ENCODE measurements at regions not wholly inside any gene's neighbourhood (a gene's known extent, or its start where the extent isn't known, plus 50 kb on each side); places are given as distances from the start of the nearest gene placed in this dataset.
A peak's percentile ranks its signal among the peaks of the same experiment; 100 is the strongest.

DNA sequence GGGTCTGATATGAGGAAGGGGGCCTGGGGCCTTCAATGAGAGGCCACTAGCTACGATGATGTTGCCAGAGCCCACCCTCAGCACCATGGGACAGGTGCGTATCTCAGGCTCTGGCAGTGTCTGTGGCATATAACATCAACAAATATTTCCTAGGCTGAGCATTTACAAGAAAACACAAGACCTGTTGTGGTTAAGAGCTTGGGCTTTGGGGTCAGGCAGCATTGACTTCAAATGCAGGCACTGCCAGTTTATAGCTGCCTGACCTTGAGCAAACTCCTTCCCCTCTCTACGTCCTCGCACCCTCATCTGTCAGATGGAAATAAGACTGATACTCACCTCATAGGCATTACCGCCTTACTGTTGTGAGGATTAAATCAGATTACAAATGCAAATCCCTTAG is 156.0 kb downstream of the KATNAL1 start:
- no peak for DNase-seq

DNA sequence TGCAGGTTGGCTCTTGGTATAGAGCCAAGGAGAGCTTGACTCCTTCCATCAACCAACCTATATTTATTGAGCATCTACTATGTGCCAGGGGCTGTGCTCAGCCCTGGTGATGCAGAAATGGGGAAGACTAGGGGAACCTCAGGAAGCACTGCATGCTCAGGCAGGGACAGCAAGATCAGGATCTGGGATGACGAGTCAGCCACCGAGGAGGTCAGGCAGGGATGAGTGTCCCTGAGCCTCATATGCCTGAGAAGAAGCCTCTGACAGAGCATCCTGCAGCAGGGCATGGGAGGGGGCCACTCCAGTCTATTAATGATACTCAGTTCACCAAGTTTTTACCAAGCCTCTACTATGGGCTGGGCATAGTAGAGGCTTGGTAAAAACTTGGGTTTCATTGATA is 158.1 kb downstream of the KATNAL1 start:
- no peak for DNase-seq

DNA sequence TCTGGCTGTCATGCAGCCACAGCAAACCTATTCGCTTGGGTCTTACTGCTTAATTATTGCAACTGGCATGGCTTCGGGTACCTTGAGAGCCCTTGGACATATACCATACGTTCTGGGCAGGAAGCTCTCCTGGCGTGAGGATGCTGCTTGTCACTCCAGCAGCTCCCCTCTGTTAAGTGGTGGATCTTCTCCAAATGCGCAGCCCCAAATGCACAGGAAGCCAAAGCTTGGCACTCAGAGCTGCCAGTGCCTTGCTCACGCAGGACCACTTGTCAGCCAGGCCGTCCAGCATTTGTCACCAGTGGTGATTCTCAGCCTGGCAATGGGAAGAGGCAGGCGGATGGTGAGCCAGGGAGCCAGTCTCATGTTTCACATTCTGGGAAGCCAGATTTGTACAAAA is 158.6 kb downstream of the KATNAL1 start:
- no peak for DNase-seq

DNA sequence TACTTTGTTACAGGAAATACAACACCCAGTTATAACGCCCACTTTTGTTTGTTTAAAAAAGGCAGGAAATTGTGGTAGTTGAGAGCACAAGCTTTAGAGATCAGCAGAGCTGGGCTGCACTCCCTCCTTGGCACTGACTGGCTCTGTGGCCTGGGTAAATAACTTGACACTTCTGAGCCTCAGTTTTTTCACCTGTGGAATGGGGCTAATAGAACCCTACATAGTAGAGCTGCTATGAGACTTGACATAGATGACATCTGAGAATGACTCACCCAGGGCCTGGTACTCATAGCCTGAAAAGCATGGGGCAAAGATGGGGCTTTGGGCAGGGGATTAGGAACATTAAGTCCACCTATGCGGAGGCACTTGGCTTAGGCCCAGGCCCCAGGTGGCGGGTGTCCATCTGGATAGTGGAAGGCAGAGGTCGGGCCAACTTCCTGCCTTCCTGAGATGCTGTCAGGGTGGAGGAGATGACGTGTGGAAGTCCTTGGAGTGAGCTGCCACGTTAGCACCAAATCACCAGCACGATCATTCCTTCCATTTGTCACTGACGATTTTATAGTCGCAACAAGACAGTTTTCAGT is 159.1 kb downstream of the KATNAL1 start:
- no peak for DNase-seq

DNA sequence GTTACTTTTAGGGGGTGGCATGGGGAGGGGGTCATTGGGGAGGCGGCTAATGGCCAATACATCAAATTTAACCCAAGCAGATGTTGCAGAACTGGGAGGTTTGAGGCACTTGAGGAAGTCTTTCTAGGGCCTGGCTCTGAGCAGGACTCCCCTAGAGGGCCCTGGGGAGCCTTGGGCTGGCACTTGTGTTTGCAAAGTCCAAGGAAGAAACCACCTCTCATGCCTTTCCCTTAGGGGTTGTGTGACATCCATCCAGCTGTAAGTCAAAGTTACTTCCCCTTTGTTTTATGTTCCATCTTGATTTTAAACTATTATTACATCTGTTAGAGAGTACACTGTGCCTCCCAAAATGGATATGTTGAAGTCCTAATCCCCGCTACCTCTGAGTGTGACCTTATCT is 159.9 kb downstream of the KATNAL1 start:
- no peak for DNase-seq

DNA sequence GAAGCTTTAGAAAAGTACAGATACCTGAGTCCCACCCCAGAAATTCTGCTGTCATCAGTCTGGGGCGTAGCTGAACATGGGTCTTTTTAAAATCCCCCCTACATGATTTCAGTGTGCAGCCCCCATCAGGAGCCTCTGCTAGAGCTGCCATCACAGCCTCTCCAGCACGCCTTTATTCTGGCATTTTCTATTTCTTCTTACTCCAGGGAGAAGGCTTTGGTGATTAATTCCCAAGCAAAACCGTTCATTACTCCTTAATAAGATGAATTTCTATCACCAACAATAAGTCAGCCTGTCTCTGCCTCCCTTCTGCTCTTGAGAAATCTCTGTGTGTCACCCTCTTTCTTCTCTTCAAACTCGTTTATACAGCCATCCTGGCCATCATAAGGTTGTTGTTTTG is 160.3 kb downstream of the KATNAL1 start:
- no peak for DNase-seq

DNA sequence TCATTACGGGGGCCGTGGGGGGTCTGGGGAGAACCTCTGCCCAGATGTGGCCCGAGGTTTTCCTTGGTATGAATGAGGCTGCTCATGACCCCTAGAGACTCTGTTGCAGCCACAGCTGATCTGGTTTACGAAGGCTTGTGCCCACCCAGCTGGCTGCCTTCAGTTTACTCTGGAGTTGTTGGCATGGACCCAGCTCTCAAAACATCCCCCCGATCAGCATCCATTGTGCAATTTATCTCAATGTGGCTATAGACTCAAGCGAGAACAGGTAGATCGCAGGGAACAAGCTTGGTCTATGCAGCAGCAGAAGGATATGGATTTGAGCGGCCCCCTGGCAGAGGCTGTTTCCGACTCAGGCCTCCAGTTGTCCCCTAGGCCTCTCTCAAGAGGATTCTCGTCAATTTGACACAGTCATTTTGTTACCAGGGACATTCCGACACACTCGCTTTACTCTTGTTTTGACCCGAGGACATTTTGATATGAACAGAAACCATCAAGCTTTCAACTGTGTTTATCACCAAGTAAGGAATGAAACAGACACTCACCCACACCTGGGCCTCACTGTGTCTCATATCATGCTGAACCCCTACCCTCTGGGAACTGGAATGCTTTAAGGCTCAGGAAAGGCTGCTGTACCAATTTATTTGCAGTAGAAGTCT is 161.5 kb downstream of the KATNAL1 start:
- DNase-seq: no peak

DNA sequence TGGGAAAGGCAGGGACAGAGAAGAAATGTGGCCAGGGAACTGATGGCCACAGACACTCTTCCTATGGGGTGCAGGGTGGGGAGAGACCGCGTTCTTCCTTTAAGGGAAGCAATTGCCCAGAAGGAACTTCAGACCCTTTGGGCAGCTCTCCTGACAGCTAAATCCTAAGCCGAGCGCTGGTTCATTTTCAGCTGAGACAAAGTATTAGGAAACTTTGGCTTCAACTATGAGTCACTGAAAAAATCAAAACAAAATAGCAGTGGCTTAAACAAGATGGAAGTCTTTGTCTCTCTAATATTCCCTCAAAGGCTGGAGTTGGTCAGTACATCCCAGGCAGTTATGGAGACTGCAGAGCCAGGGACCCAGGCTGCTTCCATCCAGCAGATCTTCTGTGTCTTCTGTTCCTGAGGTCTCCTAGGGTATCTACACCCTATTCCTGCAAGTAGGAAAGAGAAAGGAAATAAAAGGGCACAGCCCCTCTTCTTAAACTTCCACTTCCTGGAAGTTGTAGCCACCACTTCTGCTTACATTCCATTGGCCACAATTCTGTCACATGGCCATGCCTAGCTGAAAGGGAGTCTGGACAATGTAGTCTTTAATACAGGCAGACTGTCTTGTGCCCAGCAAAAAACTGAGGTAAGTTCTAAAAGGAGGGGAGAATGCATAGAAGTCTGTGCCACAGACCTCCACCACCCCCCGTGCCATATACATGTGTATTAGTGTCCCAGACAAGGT is 163.5 kb downstream of the KATNAL1 start:
- DNase-seq: no peak

DNA sequence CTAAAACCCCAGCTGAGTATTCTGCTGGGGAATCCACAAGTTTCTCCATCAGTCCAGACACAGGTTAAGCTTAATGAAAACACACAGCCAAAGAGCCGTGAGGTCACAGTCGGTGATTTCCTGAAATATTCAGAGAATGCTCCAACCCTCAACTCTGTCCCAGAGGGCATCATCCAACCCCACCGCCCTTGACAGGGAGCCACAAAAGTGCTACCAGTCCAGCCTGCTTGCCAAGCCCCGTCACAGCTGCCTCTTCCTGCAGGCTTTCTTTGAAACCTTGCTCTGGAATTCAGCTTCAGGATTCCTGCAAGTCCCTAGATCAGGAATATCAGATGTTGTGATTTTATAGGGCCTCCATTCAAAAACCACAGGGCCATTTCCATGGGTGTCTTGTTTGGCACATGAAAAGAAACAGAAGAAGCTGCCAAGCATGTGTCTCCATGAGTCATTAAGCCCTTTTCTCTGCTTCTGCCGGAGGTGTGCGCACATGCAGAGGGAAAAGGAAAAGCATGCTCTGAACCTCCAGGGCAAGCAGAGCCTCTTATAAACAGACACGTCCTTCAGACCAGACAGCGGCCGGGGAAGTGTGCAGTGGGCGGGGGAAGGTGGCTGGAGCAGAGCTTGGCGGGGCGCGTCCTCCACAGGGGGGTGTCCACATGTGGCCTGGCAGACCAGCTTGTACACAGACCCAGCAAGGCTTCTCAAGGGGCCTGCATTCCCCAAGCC is 164.7 kb downstream of the KATNAL1 start:
- peak; percentile 77 for DNase-seq

DNA sequence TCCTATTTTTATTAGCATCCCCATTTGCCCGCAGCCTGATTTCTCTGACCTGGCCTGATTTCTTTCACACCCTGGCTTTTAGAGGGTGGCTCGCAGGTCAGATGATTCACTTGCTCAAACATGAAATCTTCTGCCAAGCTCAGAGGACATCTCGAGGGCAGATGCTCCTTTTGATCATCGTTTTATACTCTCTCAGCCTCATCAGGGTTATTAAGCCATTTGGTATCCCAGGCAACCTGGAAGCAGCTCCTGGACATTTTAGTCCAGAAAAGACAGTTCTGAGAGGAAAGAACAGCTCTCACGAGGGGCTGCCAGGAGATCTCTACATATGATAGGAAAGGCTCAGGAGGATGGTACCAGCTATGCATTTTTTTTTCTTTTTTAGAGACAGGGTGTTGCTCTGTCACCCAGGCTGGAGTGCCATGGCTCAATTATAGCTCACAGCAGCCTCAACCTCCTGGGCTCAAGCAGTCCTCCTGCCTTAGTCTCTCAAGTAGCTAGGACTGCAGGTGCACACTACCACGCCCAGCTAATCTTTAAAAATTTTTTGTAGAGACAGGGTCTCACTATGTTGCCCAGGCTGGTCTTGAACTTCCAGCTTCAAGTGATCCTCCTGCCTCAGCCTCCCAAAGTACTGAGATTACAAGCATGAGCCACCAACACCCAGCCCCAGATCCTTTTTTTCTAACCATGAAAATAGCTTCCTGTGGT is 165.4 kb downstream of the KATNAL1 start:
- no peak for DNase-seq

DNA sequence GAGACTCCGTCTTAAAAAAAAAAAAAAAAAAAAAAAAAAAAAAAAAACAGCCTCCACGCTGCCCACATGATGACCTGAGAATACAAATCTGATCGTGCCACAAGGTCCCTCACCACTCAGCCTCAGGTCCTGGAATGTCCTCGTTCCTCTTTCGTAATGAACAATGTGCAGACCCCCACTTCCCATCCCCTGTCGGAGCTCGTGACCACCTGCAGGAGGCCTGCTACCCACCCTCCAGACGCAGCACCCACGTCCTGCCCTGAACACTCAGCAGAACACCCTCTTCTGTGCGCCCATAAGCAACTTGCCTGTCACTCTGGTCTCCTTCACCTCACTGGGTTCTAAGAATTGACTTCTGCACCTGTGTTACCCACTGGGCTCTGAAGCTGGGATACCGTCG is 166.4 kb downstream of the KATNAL1 start:
- DNase-seq: no peak

DNA sequence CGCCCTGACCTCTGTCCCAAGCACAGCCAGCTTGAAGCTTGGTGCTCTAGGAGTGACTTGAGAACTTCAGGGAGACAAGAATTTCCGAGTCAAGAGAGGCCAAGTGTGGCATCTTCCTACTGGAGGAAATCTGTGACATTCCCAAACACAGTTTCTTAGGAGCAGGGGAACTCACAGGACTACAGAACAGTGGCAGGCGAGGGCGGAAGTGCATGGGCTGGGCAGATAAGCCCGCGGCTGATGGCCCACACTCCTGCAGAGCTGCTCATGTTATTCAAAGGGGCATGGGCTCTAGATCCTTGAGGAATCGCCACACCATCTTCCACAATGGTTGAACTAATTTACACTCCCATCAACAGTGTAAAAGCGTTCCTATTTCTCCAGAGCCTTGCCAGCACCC is 168.8 kb downstream of the KATNAL1 start:
- DNase-seq: no peak

DNA sequence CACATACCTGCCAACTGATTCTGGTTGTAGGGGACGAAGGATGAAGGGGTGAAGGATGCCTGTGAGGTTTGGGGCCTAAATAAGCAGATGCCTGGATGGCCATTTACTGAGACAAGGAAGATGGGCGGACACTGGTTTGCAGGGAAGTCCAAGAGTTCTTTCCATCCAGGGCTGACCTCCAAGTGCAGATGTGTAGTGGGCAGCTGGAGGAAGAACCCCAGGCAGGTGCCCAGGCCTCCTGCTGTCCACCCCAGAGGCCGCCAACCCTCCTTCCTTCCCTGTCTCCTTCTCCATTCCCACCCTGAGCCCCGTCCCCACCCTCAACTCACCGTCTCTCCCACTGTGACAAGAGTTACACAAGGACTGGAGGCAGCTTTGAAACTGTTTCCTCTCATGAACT is 171.5 kb downstream of the KATNAL1 start:
- DNase-seq: no peak

DNA sequence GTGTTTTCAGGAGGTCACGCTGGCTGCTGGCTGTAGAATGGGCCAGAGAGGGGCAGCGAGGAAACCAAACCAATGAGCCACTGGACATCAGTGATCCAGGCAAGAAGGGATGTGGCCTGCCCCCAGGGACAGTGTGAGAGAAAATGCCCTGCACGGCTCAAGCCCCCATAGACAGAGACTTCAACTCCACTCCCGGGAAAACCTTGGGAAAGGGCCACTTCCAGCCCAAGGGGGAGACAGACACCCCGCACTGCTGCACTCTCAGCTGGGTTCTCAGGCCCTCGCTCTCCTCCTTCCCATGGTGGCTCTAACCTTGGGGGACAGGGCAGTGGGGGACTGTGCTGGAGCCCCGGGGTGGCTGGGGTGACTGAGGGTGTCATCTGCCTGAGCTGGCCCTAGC is 172.0 kb downstream of the KATNAL1 start:
- DNase-seq: no peak

DNA sequence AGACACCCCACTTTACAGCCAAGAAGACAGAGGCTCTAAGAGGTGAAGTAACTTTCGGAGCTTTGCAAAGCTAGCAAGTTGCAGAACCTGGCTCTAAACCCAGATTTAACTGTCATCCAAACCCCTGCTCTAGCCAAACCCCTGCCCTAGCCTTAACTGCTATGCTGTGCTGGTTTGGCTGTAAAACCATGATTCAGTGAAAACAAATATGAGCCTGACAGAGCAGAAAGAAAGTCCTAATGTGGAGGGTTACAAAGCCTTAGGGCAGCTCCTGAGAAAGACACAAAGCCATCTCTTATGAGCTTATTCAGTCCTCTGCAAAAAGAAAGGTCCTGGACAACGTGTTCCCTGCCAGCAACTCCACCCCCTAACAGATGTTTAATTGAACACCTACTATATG is 172.8 kb downstream of the KATNAL1 start:
- DNase-seq: no peak

DNA sequence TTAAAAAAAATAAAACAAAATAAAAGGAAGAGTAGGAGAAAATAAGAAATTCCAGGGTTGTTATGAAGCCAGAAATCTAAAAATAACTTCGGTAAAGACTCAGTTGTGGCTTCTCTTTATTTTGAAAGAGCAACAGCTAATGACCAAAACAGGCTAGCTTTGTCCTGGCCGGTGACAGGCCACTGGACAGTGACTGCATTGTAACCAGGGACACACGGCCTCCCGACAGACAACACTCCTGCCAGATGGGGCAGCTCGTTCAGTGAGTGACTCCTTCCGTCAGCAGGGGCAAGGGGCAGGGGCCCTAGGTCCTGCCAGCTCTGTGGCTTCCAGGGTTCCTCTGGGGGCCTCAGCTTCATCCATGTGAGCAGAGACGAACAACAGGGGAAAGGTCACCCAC is 173.4 kb downstream of the KATNAL1 start:
- DNase-seq: no peak

DNA sequence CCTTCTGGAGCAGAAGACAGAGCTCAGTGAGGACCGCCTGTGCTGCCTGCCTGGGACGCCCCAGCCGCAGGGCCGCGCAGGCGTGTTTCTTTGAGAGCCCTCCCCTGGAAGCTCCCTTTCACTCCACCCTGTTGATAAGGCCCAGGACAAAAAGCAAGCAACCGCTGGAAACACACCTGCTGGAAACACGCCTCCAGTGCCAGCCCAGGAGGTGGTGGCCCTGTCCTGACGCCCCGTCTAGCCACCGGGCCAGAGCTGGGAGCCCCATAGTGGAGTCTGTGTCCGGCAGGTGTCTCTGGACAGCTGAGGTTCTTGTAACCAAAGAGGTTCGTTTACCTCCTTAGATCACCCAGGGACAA is 173.8 kb downstream of the KATNAL1 start:
- no peak for DNase-seq

DNA sequence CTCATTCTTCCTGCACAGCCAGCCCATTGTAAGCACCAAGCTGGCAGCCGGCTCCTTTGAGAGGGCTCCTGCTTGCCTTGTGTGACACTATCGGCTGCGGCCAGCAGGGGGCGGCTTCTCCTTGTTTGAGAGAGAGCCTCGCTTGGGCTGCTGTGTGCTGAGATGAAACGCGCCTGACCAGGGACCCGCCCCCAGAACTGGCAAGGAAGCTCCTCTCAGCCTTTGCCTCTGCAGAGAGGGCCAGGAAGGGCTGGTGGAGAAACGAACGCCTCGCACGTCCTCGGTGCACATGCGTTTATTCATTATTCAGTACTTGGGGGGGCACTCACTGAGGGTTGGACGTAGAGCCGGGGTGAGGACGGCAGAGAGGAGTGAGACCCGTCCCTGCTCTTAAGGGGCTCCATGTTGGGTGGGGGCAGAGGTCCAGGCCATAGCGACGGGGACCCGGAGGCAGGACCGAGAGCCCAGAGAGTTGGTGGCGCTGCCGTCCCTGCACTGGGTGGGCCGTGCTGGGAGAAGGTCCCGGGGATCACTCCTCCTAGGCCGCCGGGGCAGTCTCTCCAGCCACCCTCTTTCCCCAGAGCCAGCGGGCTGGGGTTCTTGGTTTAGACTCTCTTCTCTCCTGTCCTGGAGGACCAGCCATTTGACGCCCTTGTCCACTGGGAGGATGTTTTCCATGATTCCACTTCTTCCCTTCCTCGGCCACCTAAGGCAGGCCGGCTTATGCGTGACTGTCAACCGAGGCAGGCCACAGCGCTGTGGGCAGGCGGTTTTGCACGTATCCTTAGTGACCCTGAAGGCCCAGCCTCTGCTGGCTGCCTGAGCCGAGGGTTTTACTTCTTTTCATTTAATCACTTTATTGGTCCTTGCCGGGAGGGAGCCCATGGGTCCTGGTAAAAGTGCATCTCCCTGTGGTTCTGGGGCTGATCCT is 174.5 kb downstream of the KATNAL1 start:
- DNase-seq: peak; percentile 96

DNA sequence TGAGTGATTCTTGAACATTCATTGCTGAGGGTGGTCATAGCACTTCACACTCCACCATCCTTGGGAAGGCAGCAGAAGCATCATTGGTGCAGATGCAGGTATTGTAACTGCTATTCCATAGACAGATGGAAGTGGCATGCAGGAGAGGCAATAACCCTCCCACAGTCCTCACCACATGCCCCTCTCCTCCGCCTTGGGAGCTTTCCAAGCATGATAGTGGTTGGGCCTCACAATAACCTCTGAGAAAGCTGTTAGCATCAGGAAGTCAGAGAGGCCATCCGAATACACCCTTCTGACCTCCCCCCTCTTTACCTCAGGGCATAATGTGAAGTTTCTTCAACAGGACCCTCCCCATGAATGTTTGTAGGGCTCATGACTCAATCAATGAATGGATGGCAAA is 177.9 kb downstream of the KATNAL1 start:
- DNase-seq: no peak

DNA sequence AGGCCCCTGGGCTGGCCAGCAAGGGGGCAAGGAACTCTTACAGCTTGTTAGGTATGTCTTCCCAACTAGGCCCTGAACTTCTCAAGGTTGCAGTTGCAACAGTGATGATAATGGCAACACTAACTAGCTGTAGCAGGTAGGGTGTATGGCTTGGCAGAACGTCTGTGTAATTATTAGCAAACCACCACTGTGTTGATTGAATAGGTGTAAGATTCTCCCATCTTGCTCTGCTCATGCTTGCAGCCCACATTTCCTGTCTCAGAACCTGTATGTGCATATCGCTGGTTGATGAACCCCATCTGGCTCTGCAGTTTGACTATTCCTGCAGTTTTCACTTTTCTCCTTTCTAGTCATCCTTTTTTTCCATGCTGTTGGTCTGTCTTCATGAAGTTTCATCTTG is 178.8 kb downstream of the KATNAL1 start:
- no peak for DNase-seq

DNA sequence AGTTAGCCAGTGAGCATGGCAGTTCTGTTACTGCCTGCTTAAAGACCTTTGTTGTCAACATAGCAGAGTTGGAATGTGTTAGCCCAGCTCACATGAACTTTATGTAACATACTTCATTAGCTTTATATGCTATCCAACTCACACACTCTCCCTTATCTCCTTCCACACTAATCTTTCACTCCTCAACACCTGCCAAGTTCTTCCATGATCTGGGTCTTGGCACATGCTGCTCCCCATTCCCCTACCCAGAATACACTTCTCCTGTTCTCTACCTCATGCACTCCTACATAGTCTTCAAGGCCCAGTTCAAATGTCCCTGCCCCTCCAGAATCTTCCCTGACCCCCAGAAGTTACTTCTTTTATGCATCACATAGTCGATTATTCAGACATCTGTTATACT is 179.3 kb downstream of the KATNAL1 start:
- DNase-seq: no peak

DNA sequence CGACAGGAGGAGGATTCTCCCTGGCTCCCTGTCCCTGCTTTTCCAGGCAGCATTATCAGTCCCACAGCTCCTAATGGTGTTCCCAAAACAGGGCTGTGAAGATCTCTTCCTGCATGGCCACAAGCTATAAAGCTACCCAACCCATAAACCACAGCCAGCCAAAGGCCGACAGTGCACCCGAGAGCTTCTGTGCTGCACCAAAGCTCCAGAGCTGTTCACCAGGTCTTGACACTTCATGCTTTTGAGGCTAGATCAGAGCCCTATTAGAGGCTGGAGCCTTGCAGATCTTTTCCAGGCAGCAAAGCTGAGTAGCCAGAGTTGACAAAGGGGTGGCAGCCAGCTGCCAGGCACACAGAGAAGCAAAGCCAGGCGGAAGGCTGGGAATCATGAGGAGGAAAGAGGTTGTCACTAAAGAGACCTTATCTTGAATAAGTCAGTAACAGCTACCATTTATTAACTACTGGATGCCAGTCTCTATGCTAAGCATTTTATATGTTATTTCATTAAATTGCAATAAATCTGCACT is 180.4 kb downstream of the KATNAL1 start:
- no peak for DNase-seq
